ENCODE measurements at regions not wholly inside any gene's neighbourhood (a gene's known extent, or its start where the extent isn't known, plus 50 kb on each side); places are given as distances from the start of the nearest gene placed in this dataset.

DNA sequence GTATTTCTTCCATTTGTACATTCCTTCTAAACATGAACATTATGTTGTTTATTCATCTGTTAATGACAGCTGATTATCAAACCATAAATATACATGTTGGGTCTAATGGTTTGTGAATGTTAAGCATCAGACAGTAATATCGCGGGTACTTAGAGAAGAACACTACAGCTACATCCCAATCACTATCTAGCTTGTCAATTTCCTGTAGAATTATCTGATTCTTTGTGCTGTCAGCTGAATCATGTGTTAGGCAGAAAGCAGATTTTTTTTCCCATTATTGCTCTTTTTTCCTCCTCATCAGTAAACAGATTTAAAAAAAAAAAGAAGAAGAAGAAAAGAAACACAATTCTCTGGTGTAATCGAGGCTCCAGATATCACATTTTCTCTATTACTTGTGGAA is 183.6 kb upstream of the CTBP2 start:
- TF ChIP-seq, protein P1, sequence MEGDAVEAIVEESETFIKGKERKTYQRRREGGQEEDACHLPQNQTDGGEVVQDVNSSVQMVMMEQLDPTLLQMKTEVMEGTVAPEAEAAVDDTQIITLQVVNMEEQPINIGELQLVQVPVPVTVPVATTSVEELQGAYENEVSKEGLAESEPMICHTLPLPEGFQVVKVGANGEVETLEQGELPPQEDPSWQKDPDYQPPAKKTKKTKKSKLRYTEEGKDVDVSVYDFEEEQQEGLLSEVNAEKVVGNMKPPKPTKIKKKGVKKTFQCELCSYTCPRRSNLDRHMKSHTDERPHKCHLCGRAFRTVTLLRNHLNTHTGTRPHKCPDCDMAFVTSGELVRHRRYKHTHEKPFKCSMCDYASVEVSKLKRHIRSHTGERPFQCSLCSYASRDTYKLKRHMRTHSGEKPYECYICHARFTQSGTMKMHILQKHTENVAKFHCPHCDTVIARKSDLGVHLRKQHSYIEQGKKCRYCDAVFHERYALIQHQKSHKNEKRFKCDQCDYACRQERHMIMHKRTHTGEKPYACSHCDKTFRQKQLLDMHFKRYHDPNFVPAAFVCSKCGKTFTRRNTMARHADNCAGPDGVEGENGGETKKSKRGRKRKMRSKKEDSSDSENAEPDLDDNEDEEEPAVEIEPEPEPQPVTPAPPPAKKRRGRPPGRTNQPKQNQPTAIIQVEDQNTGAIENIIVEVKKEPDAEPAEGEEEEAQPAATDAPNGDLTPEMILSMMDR (conservative IDR thresholded peaks at IDR 0.05) = no peak
- TF ChIP-seq EZH2 (IDR thresholded peaks at IDR 0.05; ENCODE audit: low read depth) = no peak
